GM21423 (cell line): ENCODE measurements at regions not wholly inside any gene's neighbourhood (a gene's known extent, or its start where the extent isn't known, plus 50 kb on each side); places are given as distances from the start of the nearest gene placed in this dataset.
"Not testable (repeated sequence)": the region's sequence is repeated elsewhere in the genome, so short reads cannot be mapped to it uniquely, and the experiment has no call there.

Experiments used
- ATAC-seq: cut with Tn5 transposase; IDR thresholded peaks from one replicate; pipeline ENCODE4 v1.9.1; 2021; ENCODE audit warnings: mild to moderate bottlenecking, moderate library complexity; ENCODE audit not compliant: unreplicated experiment

DNA sequence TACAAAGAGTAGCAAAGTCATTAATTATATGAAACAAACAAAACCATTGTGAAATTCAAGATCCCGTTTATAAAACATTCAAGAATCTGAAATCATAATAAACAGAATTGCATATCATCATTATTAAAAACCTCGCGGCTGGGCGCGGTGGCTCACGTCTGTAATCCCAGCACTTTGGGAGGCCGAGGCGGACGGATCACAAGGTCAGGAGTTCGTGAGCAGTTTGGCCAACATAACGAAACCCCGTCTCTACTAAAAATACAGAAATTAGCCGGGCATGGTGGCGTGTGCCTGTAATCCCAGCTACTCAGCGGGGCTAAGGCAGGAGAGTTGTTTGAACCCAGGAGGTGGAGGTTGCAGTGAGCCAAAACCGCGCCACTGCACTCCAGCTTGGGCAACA is 80.3 kb upstream of the COPS8 start:
- ATAC-seq: not testable (repeated sequence)

DNA sequence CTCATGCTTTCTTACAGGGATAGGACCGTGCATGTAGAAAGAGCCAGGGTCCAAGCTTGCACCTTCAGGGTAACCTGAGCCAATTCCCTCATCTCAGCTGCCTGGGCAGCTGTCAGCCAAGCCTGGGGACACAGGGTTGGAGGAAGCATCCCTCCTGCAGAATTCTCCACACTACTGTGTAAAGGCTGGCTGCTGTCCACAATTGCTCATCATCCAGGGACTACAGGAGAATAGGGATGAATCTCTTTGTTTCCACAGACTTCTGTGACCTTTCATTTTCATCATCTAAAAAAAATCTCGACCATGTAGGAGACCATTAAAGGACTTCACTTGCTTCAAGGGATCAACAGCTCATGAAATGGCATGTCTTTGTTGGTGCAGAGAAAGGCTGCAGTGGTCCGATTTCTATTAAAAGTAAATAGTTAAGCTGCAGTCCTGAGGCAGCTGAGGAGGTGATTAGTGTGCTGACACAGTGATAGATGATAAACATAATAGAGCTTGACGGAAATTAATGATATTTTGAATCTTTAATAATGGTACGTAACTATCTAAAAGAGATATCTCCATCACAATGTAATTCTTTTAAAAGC is 74.4 kb upstream of the COPS8 start:
- ATAC-seq: no peak

DNA sequence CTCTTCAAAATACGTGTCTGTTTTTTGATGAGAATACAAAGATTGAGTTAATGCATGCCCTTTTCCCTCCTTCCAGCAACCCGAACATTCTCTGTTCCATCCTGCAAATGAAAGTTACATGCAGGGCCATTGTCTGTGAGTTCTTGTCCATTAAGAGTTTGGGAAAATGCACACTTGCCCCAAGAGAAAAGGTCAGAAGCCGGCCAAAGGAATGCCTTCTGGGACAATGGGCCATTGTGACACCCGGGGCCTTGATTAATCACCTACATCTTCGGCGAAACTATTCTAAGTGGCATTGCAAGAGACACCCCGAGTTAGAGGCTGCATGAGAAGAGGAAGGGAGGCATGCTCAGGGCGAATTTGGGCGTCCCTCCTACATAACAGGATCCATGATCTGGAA is 73.7 kb upstream of the COPS8 start:
- no peak for ATAC-seq

DNA sequence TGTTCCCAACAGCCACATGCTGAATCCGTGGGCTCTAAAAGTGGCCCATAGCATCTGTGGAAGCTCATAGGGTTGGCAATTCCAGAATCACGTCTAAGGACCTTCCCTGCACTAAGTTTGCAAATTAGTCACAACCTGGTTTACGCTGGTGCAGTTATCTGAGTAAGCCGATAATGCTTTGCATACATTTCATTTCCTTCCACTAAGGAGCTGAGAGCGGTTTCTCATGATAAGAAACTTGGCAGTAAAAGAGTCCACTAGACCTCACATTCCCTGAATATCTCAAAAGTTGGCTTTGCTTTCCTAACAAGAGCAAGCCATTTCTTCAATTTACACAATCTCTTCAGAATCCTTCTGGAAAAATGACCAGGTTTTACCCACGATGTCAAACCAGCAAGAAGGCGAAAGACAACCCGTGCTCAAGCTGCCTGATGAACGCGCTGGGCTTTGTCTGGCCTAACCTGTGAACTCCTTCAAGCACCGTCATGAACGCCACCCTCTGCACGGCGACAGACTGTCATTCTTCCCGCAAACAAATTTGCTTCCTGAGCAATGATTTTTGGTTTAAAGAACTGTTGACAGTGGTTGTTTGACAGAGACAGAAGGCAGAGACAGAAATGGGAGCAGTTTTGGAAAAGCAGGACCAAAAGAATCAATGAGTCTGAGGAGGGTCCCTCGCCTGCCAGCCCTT is 73.0 kb upstream of the COPS8 start:
- no peak for ATAC-seq

DNA sequence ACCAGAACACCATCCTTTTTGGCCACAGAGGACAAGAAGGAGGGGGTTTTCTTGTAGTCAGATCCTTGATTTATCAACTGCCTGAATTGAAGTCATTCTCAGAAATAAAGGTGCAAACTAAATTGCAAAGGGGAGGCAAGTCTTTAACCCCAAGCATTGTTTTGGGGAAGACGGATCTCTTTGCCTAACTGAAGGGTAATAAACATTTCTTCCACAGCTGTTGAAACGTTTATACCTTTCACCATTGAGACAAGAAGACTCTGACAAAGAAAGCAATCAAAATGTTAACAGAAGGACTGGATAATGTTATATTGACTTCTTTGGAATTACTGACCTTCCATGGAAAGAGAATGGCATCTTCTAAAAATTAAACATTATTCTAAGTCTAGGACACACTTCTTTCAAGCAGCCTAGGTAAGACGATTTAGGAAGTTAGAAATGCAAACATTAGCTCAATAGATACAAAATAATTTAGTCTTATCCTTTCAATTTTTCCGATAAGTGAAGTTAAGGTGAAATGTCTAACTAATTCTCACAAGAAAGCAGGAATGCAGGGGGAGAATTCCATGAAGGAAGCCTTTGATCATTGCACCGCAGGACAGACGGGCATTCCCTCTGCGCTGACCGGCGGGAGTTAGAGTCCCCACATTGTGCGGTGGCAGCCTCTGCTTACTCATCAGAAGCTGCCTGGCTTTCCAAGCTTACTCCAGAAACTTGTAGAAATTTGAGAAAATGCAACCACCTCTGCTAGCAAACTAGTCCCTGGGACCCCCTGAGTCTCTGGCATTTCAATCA is 69.4 kb upstream of the COPS8 start:
- no peak for ATAC-seq

DNA sequence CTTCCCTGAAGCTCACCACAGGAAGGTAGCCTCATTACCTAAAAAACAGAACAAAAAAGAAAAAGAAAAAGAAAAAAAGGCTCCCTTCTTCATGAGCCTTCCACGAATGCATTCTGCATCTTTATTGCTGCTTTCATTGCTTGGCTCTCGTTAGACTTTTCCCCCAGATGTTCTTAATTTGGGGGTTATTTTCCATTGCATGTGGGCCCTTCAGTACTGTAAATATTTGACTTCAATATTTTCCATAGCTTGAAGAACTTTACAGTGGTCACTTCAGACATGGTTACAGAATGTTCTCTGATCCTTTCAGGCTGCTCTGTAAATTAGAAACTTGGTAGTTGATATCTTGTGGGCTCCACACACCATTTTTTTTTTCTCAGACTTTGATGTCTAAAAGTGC is 65.6 kb upstream of the COPS8 start:
- ATAC-seq: no peak

DNA sequence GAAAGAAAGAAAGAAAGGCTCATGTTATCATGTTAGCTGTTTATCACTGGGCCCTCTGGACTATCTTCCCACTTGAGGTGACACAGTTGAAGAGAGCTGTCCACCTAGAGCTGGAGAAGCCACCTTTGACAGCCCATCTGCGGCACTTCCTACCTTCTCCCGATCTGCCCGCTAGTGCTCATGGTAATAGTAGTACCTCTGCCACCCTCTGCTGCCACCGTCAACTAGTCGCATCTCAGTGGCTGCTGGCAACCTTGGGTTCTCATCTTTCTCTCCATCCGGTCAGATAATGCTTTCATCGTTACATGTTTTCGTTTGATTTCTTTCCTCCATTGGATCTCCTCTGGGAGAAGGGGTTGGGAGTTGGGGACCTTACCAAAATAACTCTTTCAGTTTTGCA is 63.2 kb upstream of the COPS8 start:
- no peak for ATAC-seq

DNA sequence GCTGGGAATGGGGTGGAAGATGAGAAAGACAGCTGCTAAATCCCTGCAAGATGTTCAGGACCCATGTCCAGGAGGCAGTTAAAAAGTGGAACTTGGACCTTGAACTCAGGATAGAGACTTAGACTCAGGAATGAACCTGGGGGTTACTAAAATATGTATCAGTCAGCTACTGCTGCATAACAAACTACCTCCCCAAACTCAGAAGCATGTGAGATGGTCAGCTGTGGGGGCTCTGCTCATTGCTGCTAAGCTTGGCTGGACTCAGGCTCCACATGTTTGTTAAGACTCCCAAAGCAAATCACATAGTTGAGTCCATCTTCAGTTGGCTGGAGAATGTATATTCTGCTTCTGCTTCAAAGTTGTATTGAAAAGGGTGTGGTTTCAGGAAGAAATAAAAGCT is 61.4 kb upstream of the COPS8 start:
- no peak for ATAC-seq

DNA sequence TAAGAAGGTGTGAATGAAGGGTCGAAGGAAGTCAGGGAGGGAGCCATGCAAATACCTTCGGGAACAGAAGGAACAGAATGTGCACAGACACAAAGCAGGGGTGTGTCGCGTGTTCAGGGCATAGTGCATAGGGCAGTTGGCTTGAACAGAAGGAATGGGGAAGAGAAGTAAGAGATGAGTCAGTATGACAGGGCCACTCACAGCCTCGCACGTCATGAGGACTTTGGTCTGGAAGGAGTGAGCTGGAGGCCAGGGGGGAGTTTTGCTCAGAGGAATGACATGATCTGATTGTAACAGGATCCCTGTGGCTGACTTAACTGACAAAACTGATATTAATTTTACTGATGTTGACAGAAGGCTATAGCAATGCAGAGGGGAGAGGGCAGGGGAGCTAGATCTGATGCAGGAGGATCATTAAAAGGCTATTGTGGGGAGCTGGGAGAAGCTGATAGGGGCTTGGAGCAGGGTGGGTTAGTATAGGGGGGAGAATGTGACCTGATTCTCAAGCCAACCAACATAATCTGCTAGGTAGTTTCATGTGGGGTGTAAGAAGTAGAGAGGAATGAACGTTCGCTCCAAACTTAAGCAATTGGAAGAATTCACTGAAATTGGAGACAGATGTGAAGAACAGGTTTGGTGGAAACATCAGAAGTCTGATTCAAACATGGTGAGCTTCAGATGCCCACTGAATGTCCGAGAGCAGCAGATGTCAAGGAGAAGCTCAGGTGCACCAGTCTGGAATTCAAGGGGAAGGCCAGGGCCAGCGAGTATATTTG is 60.4 kb upstream of the COPS8 start:
- ATAC-seq: no peak

DNA sequence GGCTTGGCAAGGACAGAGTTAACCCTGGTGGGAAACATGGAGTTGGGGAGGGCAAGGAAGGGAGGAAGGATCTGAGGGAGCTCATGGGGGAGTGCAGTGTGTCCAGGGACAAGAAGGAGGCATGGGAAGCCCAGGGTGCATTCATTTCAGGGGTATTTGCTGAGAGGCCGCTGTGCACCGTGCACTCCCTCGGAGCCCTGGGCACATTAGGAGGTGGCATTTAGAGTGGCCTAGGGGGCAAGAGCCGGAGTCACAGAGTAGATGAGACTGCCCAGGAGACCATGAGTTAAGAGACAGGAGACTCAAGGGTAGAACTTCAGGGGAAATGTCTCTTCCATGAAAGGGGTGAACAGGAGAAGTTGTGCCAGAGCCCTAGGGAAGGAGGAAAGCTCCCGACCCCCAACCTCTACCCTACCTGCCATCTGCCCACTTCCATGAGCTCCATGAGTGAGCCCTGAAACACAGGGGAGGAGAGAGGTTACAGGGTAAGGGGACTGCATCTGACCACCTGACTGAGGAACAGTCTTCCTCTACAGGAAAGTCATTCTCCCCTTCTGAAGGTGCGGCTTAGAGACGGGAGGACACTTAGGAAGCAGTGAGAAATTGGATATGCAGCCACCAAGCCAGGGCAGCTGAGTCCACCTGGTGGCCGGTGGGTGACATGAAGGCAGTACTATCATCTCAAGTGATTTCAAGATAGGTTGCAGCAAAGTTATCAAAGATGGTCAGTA is 58.5 kb upstream of the COPS8 start:
- ATAC-seq: no peak

DNA sequence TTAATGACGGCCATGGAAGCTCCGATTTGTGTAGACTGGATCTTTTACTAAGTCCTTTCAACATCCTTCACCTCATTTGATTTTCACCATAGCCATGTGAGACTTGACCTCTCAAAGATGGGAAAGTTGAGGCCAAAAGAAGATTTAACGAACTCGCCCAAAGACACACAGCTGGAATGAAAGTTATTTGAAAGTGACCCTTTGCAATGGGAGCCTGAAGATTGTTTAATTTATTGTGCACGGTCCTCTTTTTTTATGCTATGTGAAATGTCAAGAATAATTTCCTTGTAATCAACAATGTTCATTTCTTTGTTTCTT is 58.0 kb upstream of the COPS8 start:
- ATAC-seq: no peak

DNA sequence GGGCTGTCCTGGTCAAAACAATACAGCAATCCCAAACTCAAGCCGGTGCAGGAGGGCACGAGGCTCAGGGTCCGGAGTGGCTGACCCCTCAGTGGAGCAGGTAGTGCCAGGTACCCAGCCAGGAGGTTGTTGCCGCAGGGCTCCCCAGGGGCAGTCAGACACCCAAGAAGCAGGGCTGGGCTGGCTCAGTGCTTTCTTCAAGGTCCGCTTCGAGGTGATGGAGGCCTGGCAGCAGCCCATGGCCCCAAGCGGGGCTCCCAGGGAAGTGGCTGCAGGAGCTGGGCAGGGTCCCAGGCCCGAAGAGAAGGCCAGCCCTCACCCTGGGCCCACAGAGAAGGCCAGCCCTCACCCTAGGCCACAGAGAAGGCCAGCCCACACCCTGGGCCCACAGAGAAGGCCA is 55.3 kb upstream of the COPS8 start:
- no peak for ATAC-seq

DNA sequence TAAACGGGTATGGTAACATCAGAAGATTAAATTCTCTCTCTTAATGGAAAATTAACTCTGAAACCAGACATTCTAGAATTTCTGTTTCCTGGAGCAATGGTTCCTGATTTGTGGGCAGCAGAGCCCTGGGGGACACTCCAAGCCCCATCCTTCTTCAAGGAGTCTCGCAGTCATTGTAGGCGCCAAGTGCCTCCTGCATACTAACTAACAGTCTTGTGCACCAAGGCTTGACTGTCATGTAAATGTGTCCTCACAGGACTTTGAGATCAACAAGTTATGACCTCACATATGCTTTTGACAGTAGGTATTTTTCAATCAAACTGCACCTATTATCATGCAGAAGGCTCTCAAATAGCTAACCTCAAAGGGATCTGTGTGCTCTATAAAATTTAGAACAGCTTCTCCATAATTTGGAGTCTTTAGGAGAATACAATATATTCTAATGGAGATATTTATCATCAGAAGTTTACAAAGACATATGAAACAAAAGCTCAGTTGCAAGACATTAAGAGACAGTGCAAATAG is 52.1 kb upstream of the COPS8 start:
- no peak for ATAC-seq

DNA sequence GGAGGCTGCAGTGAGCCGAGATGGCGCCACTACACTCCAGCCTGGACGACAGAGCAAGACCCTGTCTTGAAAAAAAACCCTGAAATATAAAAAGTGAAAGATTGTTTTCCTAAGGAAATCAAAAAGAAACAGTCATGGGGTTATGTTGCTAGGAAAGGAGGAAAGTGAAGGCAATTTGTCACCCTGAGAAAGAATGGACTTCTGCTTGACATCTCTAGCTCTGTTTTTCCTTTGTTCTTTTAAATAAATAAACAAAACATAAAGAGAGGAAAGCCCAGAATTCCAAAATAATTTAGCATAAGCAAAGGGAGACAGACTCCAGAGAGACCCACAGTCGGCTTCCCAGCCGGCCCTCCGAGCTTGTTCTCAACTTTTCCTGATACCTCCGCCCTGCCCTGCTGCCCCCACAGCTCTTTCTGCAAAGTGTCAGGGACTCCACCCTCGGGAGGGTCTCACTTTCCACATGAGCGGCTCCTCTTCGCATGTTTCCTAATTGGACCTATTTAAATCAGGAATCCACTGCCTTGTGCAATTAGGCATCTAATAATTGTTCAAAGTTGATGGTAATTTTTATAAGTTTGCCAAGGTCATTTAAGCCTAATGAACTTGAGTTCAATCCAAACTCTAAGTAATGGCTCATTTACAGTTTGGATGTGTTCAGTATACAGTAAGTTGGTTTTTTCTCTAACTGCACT is 49.8 kb upstream of the COPS8 start:
- no peak for ATAC-seq
